Panc1 (cell line): ENCODE measurements at regions not wholly inside any gene's neighbourhood (a gene's known extent, or its start where the extent isn't known, plus 50 kb on each side); places are given as distances from the start of the nearest gene placed in this dataset.

Source experiments
- ATAC-seq: fragments of 200-7000 bp; cut with Tn5 transposase; 2 replicates; pipeline ENCODE4 v1.9.1; 2020; ENCODE audit warnings: mild to moderate bottlenecking, moderate library complexity
- BruUV-seq: library from RNA; stranded (reverse); fragments of 400-500 nt; replicated peaks from 2 replicates; lab custom pipeline; 2021; lab: Mats Ljungman, UMichigan
- CTCF ChIA-PET: fragments of 300-600 bp; sonication (Branson Sonifier 250); formaldehyde crosslinking; loops from one replicate; lab custom pipeline; 2022; ENCODE audit warnings: antibody characterized with exemption; lab: Charles Lee
- POLR2A ChIA-PET: fragments of 300-600 bp; sonication (Branson Sonifier 250); formaldehyde crosslinking; loops from one replicate; lab custom pipeline; 2022; ENCODE audit warnings: antibody characterized with exemption; lab: Charles Lee
- DNase-seq: peaks from one replicate; pipeline ENCODE4 v3.0.0-alpha.2; 2010; ENCODE audit warnings: low read depth, low spot score
- H3K27ac ChIP-seq: 2 replicates; pipeline ENCODE4 v1.5.1; 2011; ENCODE audit warnings: mild to moderate bottlenecking, low read length, inconsistent platforms
- H3K27me3 ChIP-seq: fragments of 200-500 bp; sonication (Bioruptor generic); 2 replicates; pipeline ENCODE4 v1.6.0; 2014; ENCODE audit warnings: low read length, inconsistent platforms; ENCODE audit not compliant: control insufficient read depth, insufficient read depth
- H3K36me3 ChIP-seq: fragments of 200-500 bp; sonication (Bioruptor generic); 2 replicates; pipeline ENCODE4 v1.5.1; 2014; ENCODE audit warnings: inconsistent platforms, mild to moderate bottlenecking, low read length, moderate library complexity; ENCODE audit not compliant: control insufficient read depth, insufficient read depth
- H3K4me1 ChIP-seq: 2 replicates; pipeline ENCODE4 v1.5.1; 2011; ENCODE audit warnings: inconsistent platforms, mild to moderate bottlenecking, low read length, moderate library complexity; ENCODE audit not compliant: control insufficient read depth, insufficient read depth
- H3K4me3 ChIP-seq, 2 experiments: 2 replicates each; pipeline ENCODE4 v1.5.1; 2011 to 2012; ENCODE audit warnings: low read depth in 2 of 2, low read length in 2 of 2, mild to moderate bottlenecking in 2 of 2, inconsistent platforms in 1 of 2, moderate library complexity in 1 of 2
- H3K9me3 ChIP-seq: fragments of 200-500 bp; sonication (Bioruptor generic); 2 replicates; pipeline ENCODE4 v1.5.1; 2014; ENCODE audit warnings: low read depth, mild to moderate bottlenecking, inconsistent platforms, low read length, moderate library complexity; ENCODE audit not compliant: control insufficient read depth, insufficient read depth
- CTCF ChIP-seq: fragments of 450-650 bp; IDR thresholded peaks from 2 replicates; pipeline ENCODE4 v1.5.1; 2017; ENCODE audit warnings: mild to moderate bottlenecking
- POLR2AphosphoS5 ChIP-seq: IDR thresholded peaks from 2 replicates; pipeline ENCODE4 v1.6.1; 2012; ENCODE audit warnings: mild to moderate bottlenecking, low read depth, low read length, moderate library complexity
- REST ChIP-seq, 2 experiments: IDR thresholded peaks; 2 replicates each; pipeline ENCODE4 v1.6.1; 2011 to 2012; ENCODE audit warnings: low read depth in 2 of 2, control low read depth in 1 of 2, low read length in 1 of 2, mild to moderate bottlenecking in 1 of 2, moderate library complexity in 1 of 2; ENCODE audit not compliant: insufficient read depth in 1 of 2
- SIN3A ChIP-seq: IDR thresholded peaks from 2 replicates; pipeline ENCODE4 v1.6.1; 2012; ENCODE audit warnings: low read depth, mild to moderate bottlenecking, low read length, moderate library complexity, borderline replicate concordance; ENCODE audit not compliant: insufficient read depth
- TCF7L2 ChIP-seq: IDR thresholded peaks from 2 replicates; pipeline ENCODE4 v1.6.1; 2011; ENCODE audit warnings: mild to moderate bottlenecking, low read depth, low read length, inconsistent platforms
- in situ Hi-C: cut with HindIII; loops from 2 replicates; pipeline ENCODE4 v1.10.0; 2016; ENCODE audit warnings: low sequenced_read_pairs, low pct_unique_long_range_greater_than_20kb
- intact Hi-C: fragments of 100-400 bp; cut with micrococcal nuclease; formaldehyde crosslinking; loops from one replicate; pipeline ENCODE4 v1.10.0; 2022; ENCODE audit not compliant: unreplicated experiment

- H3K27ac ChIP-seq: no peak overlapping the region
- no peak for TF ChIP-seq CTCF
- TF ChIP-seq TCF7L2: no peak
- TF ChIP-seq POLR2AphosphoS5: no peak
- TF ChIP-seq REST (IDR thresholded peaks at IDR 0.05; ENCODE audit: insufficient read depth in 1 of 2, low read depth in 2 of 2, low read length in 1 of 2): no peak
- TF ChIP-seq SIN3A: no peak
- H3K36me3 ChIP-seq: no peaks in the 10 kb centered on the region
- peaks cover 3% of the 10 kb centered on the region; the same call in 1 of the 2 replicates for H3K9me3 ChIP-seq
- intact Hi-C loops (no loop called here), in situ Hi-C loops (no loop called here)
- ChIA-PET CTCF (no interaction called here), POLR2A (interaction anchor here (0.6 to 0.7 kb wide), 2 partner anchors 25 to 427 kb away, joined by 3 to 9 read pairs; no protein-coding TSS in a partner anchor)
- DNase-seq: no peak
- H3K4me3 ChIP-seq: no peak overlapping the region
- no TSS peak for BruUV-seq
- no peaks in the 10 kb centered on the region for H3K4me1 ChIP-seq
- H3K27me3 ChIP-seq: 0 out of 2 replicates have a peak, but pooled peaks cover 2% of the 10 kb centered on the region
- no peak for ATAC-seq
Measured at GRCh38 chr20:17026346-17026745, 200.5 kb upstream of the PCSK2 start.

- Histone ChIP-seq H3K9me3 (peaks cover 3% of the 10 kb centered on the region; the same call in 1 of the 2 replicates), H3K36me3 (no peaks in the 10 kb centered on the region), H3K4me3 (no peak overlapping the region), H3K4me1 (no peaks in the 10 kb centered on the region), H3K27ac (no peak overlapping the region), H3K27me3 (no peaks in the 10 kb centered on the region)
- DNase-seq (no peak), ATAC-seq (no peak)
- CTCF ChIA-PET: no interaction called here
- in situ Hi-C loops (no loop called here), intact Hi-C loops (no loop called here)
- POLR2A ChIA-PET: no interaction called here
- no peak for TF ChIP-seq SIN3A
- TF ChIP-seq TCF7L2: no peak
- no peak for TF ChIP-seq REST (IDR thresholded peaks at IDR 0.05; ENCODE audit: insufficient read depth in 1 of 2, low read depth in 2 of 2, low read length in 1 of 2)
- TF ChIP-seq POLR2AphosphoS5: no peak
- no peak for TF ChIP-seq CTCF
- BruUV-seq: no TSS peak
Measured at GRCh38 chr20:17029698-17030097, 197.1 kb upstream of the PCSK2 start.
